ENCODE measurements at regions not wholly inside any gene's neighbourhood (a gene's known extent, or its start where the extent isn't known, plus 50 kb on each side); places are given as distances from the start of the nearest gene placed in this dataset.

DNA sequence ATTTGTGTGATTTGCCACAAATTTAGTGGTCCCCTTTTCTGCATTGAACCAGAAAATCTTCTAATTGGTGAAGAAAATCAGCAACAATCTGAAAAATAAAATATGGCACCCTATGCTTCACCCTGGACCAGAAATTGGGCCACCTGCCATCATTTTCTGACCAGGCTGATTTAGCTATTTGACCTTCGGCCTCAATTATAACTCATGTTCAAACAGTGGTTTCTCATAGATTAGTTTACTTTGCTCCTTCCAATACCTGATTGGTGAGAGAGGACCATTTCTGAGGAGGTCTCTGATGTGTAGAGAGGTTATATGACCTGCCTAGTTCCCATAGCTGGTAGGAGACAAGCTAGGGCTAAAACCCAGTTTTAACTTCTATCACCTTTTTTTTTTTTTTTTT lies 59.0 kb downstream of the PTTG1 start:
- no peak for TF ChIP-seq EP300 (IDR thresholded peaks at IDR 0.05; ENCODE audit: borderline replicate concordance)
- TF ChIP-seq FOXM1 (IDR thresholded peaks at IDR 0.05; ENCODE audit: borderline replicate concordance, low read depth): no peak
- no peak for TF ChIP-seq TCF12 (IDR thresholded peaks at IDR 0.05; ENCODE audit: low read depth)
- TF ChIP-seq, protein P1, sequence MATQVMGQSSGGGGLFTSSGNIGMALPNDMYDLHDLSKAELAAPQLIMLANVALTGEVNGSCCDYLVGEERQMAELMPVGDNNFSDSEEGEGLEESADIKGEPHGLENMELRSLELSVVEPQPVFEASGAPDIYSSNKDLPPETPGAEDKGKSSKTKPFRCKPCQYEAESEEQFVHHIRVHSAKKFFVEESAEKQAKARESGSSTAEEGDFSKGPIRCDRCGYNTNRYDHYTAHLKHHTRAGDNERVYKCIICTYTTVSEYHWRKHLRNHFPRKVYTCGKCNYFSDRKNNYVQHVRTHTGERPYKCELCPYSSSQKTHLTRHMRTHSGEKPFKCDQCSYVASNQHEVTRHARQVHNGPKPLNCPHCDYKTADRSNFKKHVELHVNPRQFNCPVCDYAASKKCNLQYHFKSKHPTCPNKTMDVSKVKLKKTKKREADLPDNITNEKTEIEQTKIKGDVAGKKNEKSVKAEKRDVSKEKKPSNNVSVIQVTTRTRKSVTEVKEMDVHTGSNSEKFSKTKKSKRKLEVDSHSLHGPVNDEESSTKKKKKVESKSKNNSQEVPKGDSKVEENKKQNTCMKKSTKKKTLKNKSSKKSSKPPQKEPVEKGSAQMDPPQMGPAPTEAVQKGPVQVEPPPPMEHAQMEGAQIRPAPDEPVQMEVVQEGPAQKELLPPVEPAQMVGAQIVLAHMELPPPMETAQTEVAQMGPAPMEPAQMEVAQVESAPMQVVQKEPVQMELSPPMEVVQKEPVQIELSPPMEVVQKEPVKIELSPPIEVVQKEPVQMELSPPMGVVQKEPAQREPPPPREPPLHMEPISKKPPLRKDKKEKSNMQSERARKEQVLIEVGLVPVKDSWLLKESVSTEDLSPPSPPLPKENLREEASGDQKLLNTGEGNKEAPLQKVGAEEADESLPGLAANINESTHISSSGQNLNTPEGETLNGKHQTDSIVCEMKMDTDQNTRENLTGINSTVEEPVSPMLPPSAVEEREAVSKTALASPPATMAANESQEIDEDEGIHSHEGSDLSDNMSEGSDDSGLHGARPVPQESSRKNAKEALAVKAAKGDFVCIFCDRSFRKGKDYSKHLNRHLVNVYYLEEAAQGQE (IDR thresholded peaks at IDR 0.05; ENCODE audit: low read depth): no peak
- no peak for TF ChIP-seq YY1 (IDR thresholded peaks at IDR 0.05; ENCODE audit: low read depth)
- no peak for TF ChIP-seq TAF1 (IDR thresholded peaks at IDR 0.05; ENCODE audit: low read depth)
- TF ChIP-seq NFIC (IDR thresholded peaks at IDR 0.05): no peak
- TF ChIP-seq, protein P2, sequence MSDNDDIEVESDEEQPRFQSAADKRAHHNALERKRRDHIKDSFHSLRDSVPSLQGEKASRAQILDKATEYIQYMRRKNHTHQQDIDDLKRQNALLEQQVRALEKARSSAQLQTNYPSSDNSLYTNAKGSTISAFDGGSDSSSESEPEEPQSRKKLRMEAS (IDR thresholded peaks at IDR 0.05): no peak
